NOMO-1 treated with dmso at 0.1 percent for 144 hours (cell line): ENCODE measurements at regions not wholly inside any gene's neighbourhood (a gene's known extent, or its start where the extent isn't known, plus 50 kb on each side); places are given as distances from the start of the nearest gene placed in this dataset.
A peak's percentile ranks its signal among the peaks of the same experiment; 100 is the strongest.
"Not testable (repeated sequence)": the region's sequence is repeated elsewhere in the genome, so short reads cannot be mapped to it uniquely, and the experiment has no call there.

Source experiments
- DNase-seq: peaks from one replicate; lab custom pipeline; 2025; ENCODE audit not compliant: unreplicated experiment; lab: John Stamatoyannopoulos, UW

DNA sequence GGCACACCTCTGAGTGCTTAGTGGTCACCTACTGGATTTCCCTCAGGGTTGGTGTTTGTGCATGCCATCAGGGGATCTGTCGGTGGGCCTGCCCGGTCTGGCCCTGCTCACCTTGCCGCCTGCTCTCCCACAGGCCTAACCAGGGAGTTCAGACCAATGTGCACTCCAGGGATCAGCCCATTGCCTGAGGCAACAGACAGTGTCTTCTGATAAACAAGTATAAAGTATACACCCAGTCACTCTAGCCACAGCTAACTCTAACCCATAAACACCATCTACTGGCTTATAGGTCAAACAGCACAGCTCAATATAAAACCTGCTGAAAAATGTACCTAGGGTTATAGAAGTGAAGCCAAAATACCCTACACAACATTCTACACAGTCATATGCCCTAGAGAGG is 1300.0 kb downstream of the PLA2G4A start:
- DNase-seq: no peak

DNA sequence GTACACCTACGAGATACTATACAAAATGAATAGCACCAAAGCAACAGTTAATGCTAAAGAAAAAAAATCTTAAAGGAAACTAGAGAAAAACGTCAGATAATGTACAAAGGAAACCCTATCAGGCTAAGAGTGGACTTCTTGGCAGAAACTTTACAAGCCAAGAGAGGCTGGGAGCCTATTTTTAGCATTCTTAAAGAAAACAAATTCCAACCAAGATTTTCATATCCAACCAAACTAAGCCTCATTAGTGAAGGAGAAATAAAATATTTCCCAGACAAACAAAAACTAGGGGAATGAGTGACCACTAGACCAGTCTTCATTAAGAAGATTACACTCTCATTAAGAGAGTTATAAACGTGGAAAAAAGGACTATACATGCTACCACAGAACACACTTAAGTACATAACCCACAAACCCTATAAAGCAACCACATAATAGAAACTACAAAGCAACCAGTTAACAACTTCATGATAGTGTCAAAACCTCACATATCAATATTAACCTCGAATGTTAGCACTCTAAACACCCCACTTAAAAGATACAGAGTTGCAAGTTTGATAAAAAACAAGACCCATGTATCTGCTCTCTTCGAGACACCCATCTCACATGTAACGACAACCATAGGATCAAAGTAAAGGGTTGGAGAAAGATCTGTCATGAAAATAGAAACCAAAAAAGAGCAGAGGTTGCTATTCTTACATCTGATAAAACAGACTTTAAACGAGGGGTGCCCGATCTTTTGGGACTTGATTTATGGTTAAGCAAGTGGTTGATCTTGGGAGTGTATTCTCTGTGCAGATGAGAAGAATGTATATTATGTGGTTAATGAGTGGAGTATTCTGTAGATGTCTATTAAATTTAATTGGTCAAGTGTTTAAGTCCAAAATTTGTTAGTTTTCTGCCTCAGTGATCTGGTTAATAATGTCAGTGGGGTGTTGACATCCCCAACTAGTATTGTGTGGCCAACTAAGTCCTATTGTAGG is 1301.4 kb downstream of the PLA2G4A start:
- DNase-seq: no peak

DNA sequence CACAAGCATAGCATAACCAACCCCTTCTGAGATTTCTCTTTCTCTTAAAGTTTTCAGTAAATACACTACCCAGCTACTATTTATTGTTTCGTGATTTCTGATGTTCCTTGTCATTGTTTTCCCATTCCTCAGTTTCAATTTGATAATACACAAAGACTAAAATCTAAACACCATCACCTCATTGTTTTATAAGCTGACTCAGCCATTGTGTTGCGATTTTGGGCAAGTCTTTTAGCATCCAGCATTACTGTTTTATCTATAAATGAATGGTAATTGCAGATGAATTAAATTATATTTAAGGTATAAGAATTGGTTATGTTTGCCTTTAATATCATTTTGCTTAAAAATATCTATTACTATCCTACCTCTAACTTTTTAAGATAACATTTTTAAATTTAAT is 1308.5 kb downstream of the PLA2G4A start:
- no peak for DNase-seq

DNA sequence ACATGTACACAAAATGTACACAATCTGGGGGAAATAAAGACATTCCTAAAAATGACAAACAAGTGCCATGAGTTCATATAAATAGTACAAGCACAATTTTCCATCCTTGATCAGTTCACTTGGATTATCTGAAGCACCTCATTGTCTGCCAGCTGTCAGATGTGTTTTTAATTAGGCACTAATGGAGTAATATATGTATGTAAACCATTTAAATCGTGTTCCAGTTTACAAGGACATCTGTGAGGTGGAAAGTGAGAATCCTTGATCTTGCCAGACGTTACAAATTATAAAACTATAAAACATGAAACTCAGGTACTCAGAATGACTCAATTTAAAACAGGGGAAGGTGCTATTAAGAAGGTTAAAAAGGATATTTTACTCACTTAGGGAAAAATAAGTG is 1312.2 kb downstream of the PLA2G4A start:
- no peak for DNase-seq

DNA sequence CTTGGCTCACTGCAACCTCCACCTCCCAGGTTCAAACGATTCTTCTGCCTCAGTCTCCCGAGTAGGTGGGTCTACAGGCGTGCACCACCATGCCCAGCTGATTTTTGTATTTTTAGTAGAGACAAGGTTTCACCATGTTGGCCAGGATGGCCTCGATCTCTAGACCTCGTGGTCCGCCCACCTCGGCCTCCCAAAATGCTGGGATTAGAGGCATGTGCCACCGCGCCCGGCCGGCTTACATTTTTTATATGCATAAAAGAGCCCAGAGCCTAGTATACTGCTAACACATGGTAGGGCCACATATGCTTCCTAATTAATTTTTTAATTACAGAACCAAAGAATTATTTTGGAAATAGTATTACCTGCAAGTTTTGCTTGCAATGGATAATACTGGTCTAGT is 1325.4 kb downstream of the PLA2G4A start:
- no peak for DNase-seq

DNA sequence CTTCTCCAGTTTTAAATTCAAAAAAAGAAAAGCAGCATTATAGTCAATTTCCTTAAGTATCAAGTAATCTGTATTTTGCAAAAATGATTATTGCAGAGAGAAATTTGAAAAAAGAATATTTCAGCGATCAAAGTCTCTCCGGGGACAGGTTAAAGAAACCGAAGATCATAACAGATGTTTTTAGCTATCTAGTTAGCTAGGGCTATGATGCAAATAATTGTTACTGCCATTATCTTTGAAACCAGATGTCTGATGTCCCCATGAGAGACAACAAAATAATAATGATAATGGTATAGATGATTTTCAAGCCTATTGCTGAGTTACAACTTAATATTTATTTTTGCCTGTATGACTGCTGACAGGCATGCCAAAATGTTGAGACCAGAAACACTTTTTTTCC is 1326.0 kb downstream of the PLA2G4A start:
- no peak for DNase-seq

DNA sequence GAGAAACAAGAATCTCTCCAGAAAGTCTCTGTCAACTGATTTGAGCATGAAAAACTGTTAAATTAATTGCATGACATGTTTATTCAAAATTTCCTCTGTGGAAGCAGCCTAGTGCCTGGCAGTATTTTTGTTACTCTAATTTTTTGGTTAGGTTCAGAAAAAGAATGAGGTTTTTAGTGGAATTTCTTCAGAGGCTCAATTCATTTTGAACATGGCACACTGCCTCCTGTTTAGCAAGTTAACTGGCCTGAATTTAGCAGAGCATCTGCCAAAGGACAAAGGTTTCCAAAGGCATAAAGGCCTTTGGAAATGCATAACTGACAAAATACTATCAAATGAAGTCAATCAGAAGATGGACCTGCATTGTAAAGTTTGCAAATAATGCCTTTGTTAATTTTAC is 1326.5 kb downstream of the PLA2G4A start:
- DNase-seq: no peak

DNA sequence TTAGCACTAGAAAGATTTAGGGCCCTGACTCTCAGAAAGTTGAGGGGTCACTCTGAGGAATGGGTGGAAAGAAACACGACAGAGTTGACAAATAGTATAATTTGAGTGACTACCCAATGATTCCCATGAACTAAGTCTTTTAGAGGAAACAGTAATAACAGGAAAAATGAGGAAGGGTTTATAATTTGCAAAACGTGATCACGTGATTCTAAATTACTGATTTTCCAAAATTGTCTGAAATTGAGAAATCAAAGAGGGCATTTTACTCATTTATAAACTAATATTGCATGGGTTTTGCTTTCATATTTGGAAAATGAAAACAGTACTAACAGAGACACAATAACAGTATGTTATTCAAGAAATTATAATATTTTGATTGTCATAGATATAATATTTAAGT is 1335.7 kb downstream of the PLA2G4A start:
- no peak for DNase-seq

DNA sequence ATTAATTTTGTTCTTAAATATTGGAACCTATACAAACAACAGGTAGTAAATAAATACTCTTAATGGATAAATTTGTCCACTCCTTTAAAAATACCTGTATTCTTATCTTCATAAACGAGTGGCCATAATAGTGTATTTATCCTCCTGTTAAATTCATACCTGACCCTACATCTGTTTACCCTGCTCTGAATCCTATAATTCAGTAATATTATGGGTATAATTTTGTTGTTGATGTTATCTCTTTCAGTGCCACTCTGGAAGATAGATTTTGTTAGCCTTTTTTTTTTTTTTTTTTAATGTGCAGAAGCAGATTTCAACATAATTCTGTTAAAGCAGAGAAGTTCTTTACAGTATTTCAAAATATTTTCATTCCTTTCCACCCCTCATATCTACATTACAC is 1337.9 kb downstream of the PLA2G4A start:
- DNase-seq: no peak

DNA sequence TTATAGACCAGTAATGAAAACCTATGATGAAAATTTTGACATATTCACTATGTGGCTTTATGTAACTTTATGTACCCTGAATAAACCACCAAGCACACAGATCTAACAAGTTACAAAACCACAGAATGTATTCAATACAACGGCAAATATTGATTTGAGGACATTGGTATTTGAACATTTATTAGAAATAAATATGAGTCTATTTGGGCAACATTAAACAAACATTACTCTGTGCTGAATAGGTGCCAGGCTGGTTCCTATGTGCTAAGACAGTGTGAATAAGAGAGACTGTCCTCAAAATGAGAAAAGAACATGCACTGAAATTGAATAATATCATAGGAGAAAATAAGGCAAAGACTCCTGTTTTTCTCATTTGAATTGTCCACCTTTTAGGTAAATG is 1341.2 kb downstream of the PLA2G4A start:
- no peak for DNase-seq

DNA sequence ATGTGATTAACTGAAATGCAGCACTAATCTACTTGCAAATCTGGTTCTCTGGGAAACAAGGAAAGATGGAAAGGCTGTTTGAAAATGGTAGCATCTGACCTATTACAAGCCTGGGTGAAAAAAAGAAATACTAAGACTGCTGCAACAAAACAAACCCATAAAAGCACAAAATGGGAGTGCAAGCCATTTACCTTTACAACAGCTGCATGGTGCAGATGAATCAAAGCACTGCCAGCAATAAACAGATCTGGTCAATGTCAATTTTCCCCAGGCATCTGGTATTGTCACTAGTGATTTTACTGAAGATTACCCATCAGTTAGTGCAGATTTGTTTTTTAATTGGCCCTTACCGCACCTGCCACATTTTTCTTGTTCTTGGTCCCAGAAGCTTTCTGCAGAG is 1341.7 kb downstream of the PLA2G4A start:
- DNase-seq: no peak

DNA sequence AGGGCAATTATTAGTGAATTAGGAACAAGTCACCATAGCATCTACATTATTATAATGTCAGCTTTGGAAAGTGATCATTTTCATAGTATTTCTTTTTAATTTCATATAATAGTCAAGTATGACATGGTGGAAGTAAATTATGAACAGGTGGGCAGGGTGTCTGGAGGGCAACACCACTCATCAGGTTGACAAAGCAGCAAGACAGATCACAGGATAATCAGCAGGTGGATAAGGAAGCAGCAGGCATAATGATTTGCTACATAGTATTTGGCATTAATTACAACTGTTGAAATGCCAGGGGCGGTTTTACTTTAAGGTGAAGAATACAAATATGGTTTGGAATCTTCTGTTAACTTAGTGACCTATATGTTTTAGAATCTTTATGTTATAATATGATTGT is 1342.2 kb downstream of the PLA2G4A start:
- DNase-seq: no peak

DNA sequence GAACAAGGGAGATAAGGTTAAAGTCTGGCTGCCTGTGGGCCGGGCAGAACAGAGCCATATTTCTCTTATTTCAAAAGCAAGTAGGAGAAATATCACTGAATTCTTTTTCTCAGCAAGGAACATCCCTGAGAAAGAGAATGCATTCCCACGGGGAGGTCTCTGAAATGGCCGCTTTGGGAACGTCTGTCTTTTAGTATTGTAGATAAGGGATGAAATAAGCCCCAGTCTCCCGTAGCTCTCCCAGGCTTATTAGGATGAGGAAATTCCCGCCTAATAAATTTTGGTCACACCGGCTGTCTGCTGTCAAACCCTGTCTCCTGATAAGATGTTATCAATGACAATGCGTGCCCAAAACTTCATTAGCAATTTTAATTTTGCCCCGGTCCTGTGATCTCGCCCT is 1353.3 kb downstream of the PLA2G4A start:
- DNase-seq: not testable (repeated sequence)

DNA sequence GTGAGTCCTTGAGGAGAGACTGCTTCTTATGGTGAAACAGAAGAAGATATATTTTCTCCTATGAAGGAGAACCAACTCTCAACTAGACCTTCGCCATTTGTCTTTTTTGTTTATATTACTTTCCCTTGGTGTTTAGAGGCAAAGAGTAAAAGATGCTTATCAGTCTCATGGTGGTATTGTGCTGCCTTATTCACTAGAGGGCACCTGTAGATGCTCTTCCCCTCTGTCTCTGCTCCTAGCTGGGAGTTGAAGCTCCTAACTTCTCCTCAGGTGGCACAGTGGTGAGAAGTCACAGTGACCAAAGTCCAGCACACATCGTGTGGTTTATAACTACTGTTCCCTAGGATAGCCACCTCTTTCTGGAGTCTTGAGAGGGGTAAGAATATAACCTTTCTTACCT is 1359.6 kb downstream of the PLA2G4A start:
- no peak for DNase-seq

DNA sequence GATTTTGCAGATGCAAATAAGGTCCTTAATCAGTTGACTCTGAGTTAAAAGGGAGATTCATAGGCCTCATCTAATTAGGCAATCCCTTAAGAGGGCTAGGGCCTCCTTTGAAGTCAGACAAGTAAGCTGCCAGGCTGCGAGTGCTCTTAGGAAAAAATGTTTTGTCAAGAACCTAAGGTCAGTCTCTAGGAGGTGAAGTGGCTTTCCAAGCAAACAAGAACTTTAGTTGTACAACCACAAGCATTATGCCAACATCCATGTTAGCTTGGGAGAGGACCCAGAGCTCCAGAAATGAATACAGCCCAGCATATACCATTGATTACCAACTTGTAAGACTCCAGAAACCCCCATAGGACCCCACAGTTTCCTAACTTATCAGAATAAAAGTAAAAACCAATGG is 1366.2 kb downstream of the PLA2G4A start:
- DNase-seq: no peak

DNA sequence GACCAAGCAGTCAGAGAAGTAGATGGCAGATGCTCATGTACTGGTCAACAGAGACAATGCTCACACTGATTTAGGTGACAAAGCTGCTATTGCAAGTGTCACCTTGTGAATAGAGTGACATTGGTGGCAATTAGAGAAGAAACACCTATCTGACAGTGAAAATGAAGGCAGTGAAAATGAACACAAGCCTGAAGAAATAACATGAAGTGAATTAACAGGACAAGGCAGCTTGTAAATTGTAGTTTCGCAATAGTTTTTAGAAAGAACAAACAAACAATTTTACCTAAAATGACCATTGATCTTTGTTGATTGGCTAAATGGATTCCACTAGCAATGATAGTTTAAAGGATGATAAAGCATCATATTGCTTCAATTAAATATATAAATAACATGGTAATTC is 1389.5 kb downstream of the PLA2G4A start:
- DNase-seq: no peak

DNA sequence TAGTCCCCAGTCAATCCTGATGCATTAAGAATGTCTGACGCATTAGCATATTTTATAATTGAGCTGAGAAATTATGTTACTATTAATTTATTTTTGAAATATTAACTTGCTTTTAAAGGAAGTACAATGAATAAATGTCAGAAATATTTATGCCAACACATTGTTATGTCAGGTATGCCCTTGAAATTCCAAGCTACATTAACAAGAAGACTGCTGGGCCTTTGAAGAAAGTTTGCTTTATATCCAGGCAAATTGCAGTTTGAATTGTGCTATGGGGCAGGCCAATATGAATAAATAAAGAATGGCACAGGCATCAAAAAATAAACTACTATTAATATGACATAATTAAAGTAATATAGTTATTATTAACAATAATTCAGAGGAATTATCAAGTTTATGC is 1391.3 kb downstream of the PLA2G4A start:
- no peak for DNase-seq

DNA sequence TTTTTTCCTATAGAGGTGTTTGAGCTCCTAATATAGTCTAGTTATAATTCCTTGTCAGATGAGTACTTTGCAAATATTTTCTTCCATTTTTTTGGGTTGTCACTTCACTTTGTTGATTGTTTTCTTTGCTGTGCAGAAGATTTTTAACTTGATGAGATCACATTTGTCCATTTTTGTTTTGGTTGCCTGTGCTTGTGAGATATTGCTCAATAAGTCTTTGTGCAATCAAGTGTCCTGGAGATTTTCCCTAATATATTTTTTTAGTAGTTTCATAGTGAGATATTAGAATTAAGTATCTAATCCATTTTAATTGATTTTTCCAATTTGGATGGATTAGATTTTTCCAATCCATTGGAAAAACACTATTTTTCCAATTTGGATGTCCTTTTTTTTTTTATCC is 1395.5 kb downstream of the PLA2G4A start:
- DNase-seq: no peak

DNA sequence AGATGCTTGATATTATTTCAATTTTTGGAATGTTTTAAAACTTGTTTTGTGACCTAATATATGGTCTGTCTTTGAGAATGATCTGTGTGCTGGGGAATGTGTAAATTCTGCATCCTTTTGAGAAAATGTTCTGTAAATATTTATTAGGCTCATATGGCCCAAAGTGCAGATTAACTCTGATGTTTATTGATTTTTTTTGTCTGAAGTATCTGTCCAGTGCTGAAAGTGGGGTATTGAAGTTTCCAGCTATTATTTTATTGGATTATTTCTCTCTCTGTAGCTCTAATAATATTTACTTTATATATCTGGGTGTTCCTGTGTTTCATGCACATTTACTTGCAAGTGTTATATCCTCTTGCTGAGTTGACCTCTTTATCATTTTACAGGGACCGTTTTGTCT is 1397.2 kb downstream of the PLA2G4A start:
- no peak for DNase-seq

DNA sequence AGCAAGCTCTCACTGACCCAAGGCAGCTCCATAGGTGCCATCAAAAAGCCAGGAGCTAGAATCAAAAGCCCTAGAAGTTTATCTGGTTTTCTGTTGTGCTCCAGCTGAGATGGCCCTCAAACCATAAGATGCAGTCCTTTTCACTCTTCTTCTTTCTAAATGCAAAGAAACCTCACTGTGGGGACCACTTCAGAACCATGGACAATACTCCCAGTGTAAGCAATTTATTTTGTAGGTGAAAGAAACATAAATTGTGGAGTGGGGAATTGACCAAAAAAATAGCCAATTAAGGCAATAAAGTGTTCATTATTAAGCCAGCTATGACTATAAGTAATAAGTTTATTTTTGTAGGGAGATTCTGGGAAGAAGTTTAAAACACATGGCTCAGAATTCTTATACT is 1399.9 kb downstream of the PLA2G4A start:
- DNase-seq: no peak

DNA sequence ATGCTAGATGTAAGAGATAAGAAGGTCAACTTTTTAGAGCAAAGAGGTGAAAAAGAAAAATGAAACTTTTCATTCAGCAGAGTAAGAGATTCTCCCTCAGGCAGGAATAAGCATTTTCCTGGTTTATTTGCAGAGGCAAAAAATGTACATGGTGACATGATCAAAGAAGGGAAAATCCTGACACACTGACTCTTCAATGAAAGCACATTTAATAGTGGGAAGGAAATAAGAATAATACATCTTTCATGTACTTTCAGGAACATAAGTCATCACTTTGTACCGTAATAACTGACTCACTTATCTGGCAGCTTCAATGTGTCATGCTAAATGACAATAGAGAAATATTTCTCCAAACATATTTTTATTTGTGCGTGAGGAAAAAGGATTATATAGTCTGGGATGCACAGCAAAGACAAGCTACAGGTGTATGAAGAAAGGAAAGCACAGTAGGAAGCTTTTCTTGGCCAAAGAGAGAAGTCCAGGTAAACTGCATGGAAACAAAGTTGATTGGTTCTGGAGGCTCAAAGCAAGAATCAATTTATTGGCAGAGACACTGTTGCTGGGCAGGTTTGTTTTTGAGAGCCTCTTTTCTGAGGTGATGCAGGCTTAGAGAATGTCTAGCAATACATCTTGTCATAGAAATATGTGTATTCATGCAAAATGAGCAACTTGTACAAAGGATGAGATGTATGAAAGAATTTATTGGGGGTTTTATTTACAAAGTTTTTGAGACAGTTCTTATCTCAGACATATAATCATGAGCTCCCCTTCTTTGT is 1409.0 kb downstream of the PLA2G4A start:
- no peak for DNase-seq

DNA sequence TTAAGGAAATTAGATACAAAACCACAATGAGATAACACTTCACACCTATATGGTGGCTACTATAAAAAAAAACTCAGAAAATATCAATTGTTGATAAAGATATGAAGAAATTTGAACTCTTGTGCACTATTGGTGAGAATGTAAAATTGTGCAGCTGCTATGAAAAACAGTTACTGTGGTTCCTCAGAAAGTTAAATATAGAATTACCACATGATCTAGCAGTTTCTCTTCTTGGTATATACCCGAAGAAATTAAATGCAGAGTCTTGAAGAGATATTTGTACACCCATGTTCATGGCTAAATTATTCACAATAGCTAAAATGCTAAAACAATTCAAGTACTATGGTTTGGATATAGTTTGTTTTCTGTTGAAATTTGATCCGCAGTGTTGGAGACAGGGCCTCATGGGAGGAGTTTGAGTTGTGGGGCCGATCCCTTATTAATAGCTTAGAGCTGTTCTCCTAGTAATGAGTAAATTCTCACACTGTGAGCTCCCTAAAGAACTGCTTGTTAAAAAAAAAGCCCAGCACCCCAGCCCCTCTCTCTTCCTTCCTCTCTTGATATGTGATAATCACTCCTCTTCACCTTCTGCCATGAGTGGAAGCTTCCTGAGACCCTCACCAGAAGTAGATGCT is 1412.1 kb downstream of the PLA2G4A start:
- DNase-seq: peak; percentile 5
